Keratinocyte (primary cell): ENCODE measurements at regions not wholly inside any gene's neighbourhood (a gene's known extent, or its start where the extent isn't known, plus 50 kb on each side); places are given as distances from the start of the nearest gene placed in this dataset.

Experiments
- DNase-seq: peaks from one replicate; pipeline ENCODE4 v3.0.0-alpha.2; 2011; ENCODE audit warnings: low read depth, missing footprints, low spot score
- FAIRE-seq: peaks from 2 replicates; lab custom pipeline; 2011; peaks lifted over from hg19 to GRCh38; lab: Jason Lieb, UNC
- H2AFZ ChIP-seq: 2 replicates; pipeline ENCODE4 v1.6.0; 2012; ENCODE audit warnings: low read length, control low read depth, inconsistent platforms; ENCODE audit not compliant: control insufficient read depth
- H3K27ac ChIP-seq: 2 replicates; pipeline ENCODE4 v1.5.1; 2011; ENCODE audit warnings: low read length; ENCODE audit not compliant: control insufficient read depth, insufficient read depth
- H3K27me3 ChIP-seq: 3 replicates; pipeline ENCODE4 v1.6.0; 2011; ENCODE audit warnings: low read length; ENCODE audit not compliant: control insufficient read depth, insufficient read depth; ENCODE audit errors: extremely low read depth
- H3K36me3 ChIP-seq, 2 experiments: 2 replicates in 1 of 2; 3 replicates in 1 of 2; pipeline ENCODE4 v1.5.1; 2011; ENCODE audit warnings: low read length in 2 of 2, mild to moderate bottlenecking in 1 of 2; ENCODE audit not compliant: control insufficient read depth in 2 of 2, insufficient read depth in 2 of 2; ENCODE audit errors: extremely low read depth in 1 of 2
- H3K4me1 ChIP-seq: 3 replicates; pipeline ENCODE4 v1.5.1; 2011; ENCODE audit warnings: low read length; ENCODE audit not compliant: control insufficient read depth, insufficient read depth; ENCODE audit errors: extremely low read depth
- H3K4me2 ChIP-seq: 3 replicates; pipeline ENCODE4 v1.6.0; 2011; ENCODE audit warnings: low read depth, low read length; ENCODE audit not compliant: control insufficient read depth, insufficient read depth; ENCODE audit errors: extremely low read depth
- H3K4me3 ChIP-seq, 3 experiments: fragments of 200-600 bp in 1 of 3; sonication (generic) in 1 of 3; 2 replicates in 2 of 3; 3 replicates in 1 of 3; pipeline ENCODE4 v1.5.1; 2011 to 2016; ENCODE audit warnings: low read length in 3 of 3, mild to moderate bottlenecking in 3 of 3, control low read depth in 2 of 3, inconsistent platforms in 1 of 3, low read depth in 1 of 3, mixed read lengths in 1 of 3, mixed run types in 1 of 3, moderate library complexity in 1 of 3; ENCODE audit not compliant: control insufficient read depth in 2 of 3, insufficient read depth in 2 of 3; ENCODE audit errors: extremely low read depth in 1 of 3
- H3K79me2 ChIP-seq: 2 replicates; pipeline ENCODE4 v1.6.0; 2012; ENCODE audit warnings: low read length; ENCODE audit not compliant: control insufficient read depth, insufficient read depth
- H3K9ac ChIP-seq: 3 replicates; pipeline ENCODE4 v1.6.0; 2011; ENCODE audit warnings: low read length; ENCODE audit not compliant: control insufficient read depth, insufficient read depth; ENCODE audit errors: extremely low read depth
- H3K9me1 ChIP-seq: 3 replicates; pipeline ENCODE4 v1.6.0; 2011; ENCODE audit warnings: low read length; ENCODE audit not compliant: control insufficient read depth, insufficient read depth; ENCODE audit errors: extremely low read depth
- H3K9me3 ChIP-seq: 2 replicates; pipeline ENCODE4 v1.5.1; 2012; ENCODE audit warnings: low read depth, low read length; ENCODE audit not compliant: control insufficient read depth
- H4K20me1 ChIP-seq: 3 replicates; pipeline ENCODE4 v1.6.0; 2011; ENCODE audit warnings: low read length; ENCODE audit not compliant: control insufficient read depth, insufficient read depth; ENCODE audit errors: extremely low read depth
- CTCF ChIP-seq, 3 experiments: IDR thresholded peaks in 1 of 3; conservative IDR thresholded peaks in 1 of 3; optimal IDR thresholded peaks in 1 of 3; 2 replicates in 2 of 3; 3 replicates in 1 of 3; pipeline versions ENCODE3 to v1.5.1; 2011; ENCODE audit warnings: low read length in 3 of 3, mild to moderate bottlenecking in 3 of 3, moderate library complexity in 2 of 3, control low read depth in 1 of 3, inconsistent platforms in 1 of 3; ENCODE audit not compliant: insufficient read depth in 2 of 3; ENCODE audit errors: extremely low read depth in 1 of 3
- EZH2 ChIP-seq: IDR thresholded peaks from one replicate; pipeline ENCODE4 v1.6.1; 2012; ENCODE audit warnings: inconsistent platforms, mild to moderate bottlenecking, low read length, moderate library complexity
- dilution Hi-C: fragments of 300-500 bp; cut with MboI; formaldehyde crosslinking; loops from one replicate; pipeline ENCODE4 v1.7.0; 2020; ENCODE audit warnings: low sequenced_read_pairs; ENCODE audit not compliant: extremely low pct_ligation_motif_present

GRCh38 chr4:137454767-137455166 lies 77.5 kb downstream of the PCDH18 start:
- Histone ChIP-seq H3K9ac (no peak overlapping the region), H3K9me1 (no peaks in the 10 kb centered on the region), H4K20me1 (no peaks in the 10 kb centered on the region), H3K27ac (no peak overlapping the region), H3K36me3 (no peaks in the 10 kb centered on the region), H3K9me3 (no peaks in the 10 kb centered on the region), H2AFZ (no peak overlapping the region), H3K79me2 (no peaks in the 10 kb centered on the region), H3K4me1 (no peaks in the 10 kb centered on the region), H3K4me2 (no peak overlapping the region), H3K4me3 (no peak overlapping the region), H3K27me3 (no peaks in the 10 kb centered on the region)
- dilution Hi-C loops: no loop called here
- FAIRE-seq (no peak), DNase-seq (no peak)
- TF ChIP-seq EZH2 (no peak), CTCF (optimal IDR thresholded peaks at IDR 0.05 in 1 of 3, IDR thresholded peaks at IDR 0.05 in 1 of 3, conservative IDR thresholded peaks at IDR 0.05 in 1 of 3; ENCODE audit: extremely low read depth in 1 of 3, insufficient read depth in 2 of 3, low read length in 3 of 3) (no peak)

- no peak overlapping the region for H3K4me2 ChIP-seq
- no peaks in the 10 kb centered on the region for H3K9me3 ChIP-seq
- no peaks in the 10 kb centered on the region for H3K9me1 ChIP-seq
- no peaks in the 10 kb centered on the region for H4K20me1 ChIP-seq
- H3K9ac ChIP-seq: no peak overlapping the region
- no peak overlapping the region for H3K27ac ChIP-seq
- DNase-seq: no peak
- H3K36me3 ChIP-seq: no peaks in the 10 kb centered on the region
- H3K4me3 ChIP-seq: no peak overlapping the region
- H2AFZ ChIP-seq: no peak overlapping the region
- no peaks in the 10 kb centered on the region for H3K4me1 ChIP-seq
- H3K27me3 ChIP-seq: no peaks in the 10 kb centered on the region
- H3K79me2 ChIP-seq: no peaks in the 10 kb centered on the region
- TF ChIP-seq EZH2 (no peak), CTCF (optimal IDR thresholded peaks at IDR 0.05 in 1 of 3, IDR thresholded peaks at IDR 0.05 in 1 of 3, conservative IDR thresholded peaks at IDR 0.05 in 1 of 3; ENCODE audit: extremely low read depth in 1 of 3, insufficient read depth in 2 of 3, low read length in 3 of 3) (no peak)
- dilution Hi-C loops: no loop called here
- FAIRE-seq: no peak
Measured at GRCh38 chr4:137452799-137453198, 79.5 kb downstream of the PCDH18 start.
